OCI-LY7 (cell line): ENCODE measurements at regions not wholly inside any gene's neighbourhood (a gene's known extent, or its start where the extent isn't known, plus 50 kb on each side); places are given as distances from the start of the nearest gene placed in this dataset.

ENCODE experiments used
- BruUV-seq: library from RNA; stranded (reverse); fragments of 400-500 nt; replicated peaks from 2 replicates; lab custom pipeline; 2021; lab: Mats Ljungman, UMichigan
- CTCF ChIA-PET: fragments of 300-600 bp; sonication (Branson Sonifier 250); formaldehyde crosslinking; loops from one replicate; lab custom pipeline; 2022; ENCODE audit warnings: antibody characterized with exemption; ENCODE audit not compliant: unreplicated experiment; lab: Charles Lee
- POLR2A ChIA-PET: fragments of 300-600 bp; sonication (Branson Sonifier 250); formaldehyde crosslinking; loops from one replicate; lab custom pipeline; 2022; ENCODE audit warnings: antibody characterized with exemption; lab: Charles Lee
- DNase-seq: peaks from one replicate; pipeline ENCODE4 v3.0.0-alpha.2; 2015; ENCODE audit warnings: low spot score
- H2AFZ ChIP-seq: fragments of 200-600 bp; sonication (generic), shearing (Covaris generic); 2 replicates; pipeline ENCODE4 v1.6.1; 2014; ENCODE audit warnings: mild to moderate bottlenecking, antibody characterized with exemption, low read length, moderate library complexity
- H3K27ac ChIP-seq: fragments of 200-600 bp; sonication (generic); 2 replicates; pipeline ENCODE4 v1.5.1; 2014; ENCODE audit warnings: mixed run types, low read depth, mild to moderate bottlenecking, moderate library complexity, low read length, inconsistent platforms; ENCODE audit not compliant: poor library complexity, severe bottlenecking
- H3K36me3 ChIP-seq: fragments of 200-600 bp; sonication (generic); 2 replicates; pipeline ENCODE4 v1.6.1; 2014; ENCODE audit warnings: mild to moderate bottlenecking, antibody characterized with exemption, low read length, moderate library complexity, mixed read lengths; ENCODE audit not compliant: insufficient read depth
- H3K4me1 ChIP-seq: fragments of 200-600 bp; sonication (generic); 2 replicates; pipeline ENCODE4 v1.5.1; 2014; ENCODE audit warnings: mild to moderate bottlenecking, low read length; ENCODE audit not compliant: insufficient read depth, poor library complexity, severe bottlenecking
- H3K4me2 ChIP-seq: fragments of 200-600 bp; sonication (generic); 2 replicates; pipeline ENCODE4 v1.6.1; 2014; ENCODE audit warnings: mild to moderate bottlenecking, low read length
- H3K4me3 ChIP-seq: fragments of 200-600 bp; sonication (generic); 2 replicates; pipeline ENCODE4 v1.5.1; 2014; ENCODE audit warnings: mild to moderate bottlenecking, low read depth, low read length; ENCODE audit not compliant: poor library complexity, severe bottlenecking
- H3K79me2 ChIP-seq: fragments of 200-600 bp; sonication (generic); 2 replicates; pipeline ENCODE4 v1.6.1; 2016; ENCODE audit warnings: low read depth, mild to moderate bottlenecking, low read length, moderate library complexity, mixed read lengths; ENCODE audit not compliant: insufficient read depth
- H3K9me2 ChIP-seq: fragments of 200-600 bp; sonication (generic); 2 replicates; pipeline ENCODE4 v1.6.1; 2016; ENCODE audit warnings: mild to moderate bottlenecking, low read length, mixed read lengths; ENCODE audit not compliant: insufficient read depth
- H3K9me3 ChIP-seq: fragments of 200-600 bp; sonication (generic); 2 replicates; pipeline ENCODE4 v1.6.1; 2014; ENCODE audit warnings: mild to moderate bottlenecking, mixed run types, low read length, mixed read lengths
- H4K20me1 ChIP-seq: fragments of 200-600 bp; sonication (generic); 2 replicates; pipeline ENCODE4 v1.6.1; 2014; ENCODE audit warnings: mild to moderate bottlenecking, antibody characterized with exemption, low read length, moderate library complexity, mixed read lengths; ENCODE audit not compliant: insufficient read depth
- CTCF ChIP-seq: fragments of 200-600 bp; sonication (generic); conservative IDR thresholded peaks from 2 replicates; pipeline ENCODE4 v1.5.1; 2014; ENCODE audit warnings: mild to moderate bottlenecking, antibody characterized with exemption, low read length, moderate library complexity, mixed read lengths
- EZH2phosphoT487 ChIP-seq: fragments of 200-600 bp; sonication (generic); IDR thresholded peaks from 2 replicates; pipeline ENCODE4 v1.6.1; 2018; ENCODE audit warnings: low read depth, borderline replicate concordance, mild to moderate bottlenecking, mixed run types, antibody characterized with exemption, low read length, moderate library complexity, mixed read lengths
- intact Hi-C: fragments of 100-400 bp; cut with micrococcal nuclease; formaldehyde crosslinking; loops from one replicate; pipeline ENCODE4 v1.10.0; 2022; ENCODE audit not compliant: unreplicated experiment

- intact Hi-C loops: no loop called here
- Histone ChIP-seq H3K36me3 (no peaks in the 10 kb centered on the region), H3K9me3 (no peaks in the 10 kb centered on the region), H2AFZ (no peak overlapping the region), H3K4me3 (no peak overlapping the region), H4K20me1 (no peaks in the 10 kb centered on the region), H3K4me1 (no peaks in the 10 kb centered on the region), H3K4me2 (no peak overlapping the region), H3K27ac (no peak overlapping the region), H3K79me2 (no peaks in the 10 kb centered on the region), H3K9me2 (no peaks in the 10 kb centered on the region)
- no peak for DNase-seq
- BruUV-seq: no TSS peak
- TF ChIP-seq EZH2phosphoT487: no peak
- no peak for TF ChIP-seq CTCF
- ChIA-PET CTCF (no interaction called here), POLR2A (no interaction called here)
Observed at GRCh38 chr12:130088504-130088903, 73.8 kb upstream of the FZD10 start.

GRCh38 chr12:130090542-130090941 lies 71.7 kb upstream of the FZD10 start:
- H3K27ac ChIP-seq: no peak overlapping the region
- no peaks in the 10 kb centered on the region for H3K79me2 ChIP-seq
- no TSS peak for BruUV-seq
- H3K9me3 ChIP-seq: no peaks in the 10 kb centered on the region
- no peak overlapping the region for H2AFZ ChIP-seq
- intact Hi-C loops: no loop called here
- no peak for TF ChIP-seq CTCF
- TF ChIP-seq EZH2phosphoT487: no peak
- DNase-seq: no peak
- H3K4me3 ChIP-seq: no peak overlapping the region
- ChIA-PET CTCF (no interaction called here), POLR2A (interaction anchor here (0.6 kb wide), 1 partner anchor 860 kb away, joined by 3 read pairs; no protein-coding TSS in a partner anchor)
- no peak overlapping the region for H3K4me2 ChIP-seq
- no peaks in the 10 kb centered on the region for H4K20me1 ChIP-seq
- no peaks in the 10 kb centered on the region for H3K9me2 ChIP-seq
- no peaks in the 10 kb centered on the region for H3K36me3 ChIP-seq
- no peaks in the 10 kb centered on the region for H3K4me1 ChIP-seq

GRCh38 chr12:130093380-130093779 lies 68.9 kb upstream of the FZD10 start:
- H3K79me2 ChIP-seq: no peaks in the 10 kb centered on the region
- H3K9me2 ChIP-seq: no peaks in the 10 kb centered on the region
- TF ChIP-seq CTCF (no peak), EZH2phosphoT487 (no peak)
- no peak overlapping the region for H3K27ac ChIP-seq
- H3K4me1 ChIP-seq: no peaks in the 10 kb centered on the region
- ChIA-PET CTCF (no interaction called here), POLR2A (no interaction called here)
- H3K36me3 ChIP-seq: no peaks in the 10 kb centered on the region
- no peak for DNase-seq
- BruUV-seq: no TSS peak
- no peak overlapping the region for H2AFZ ChIP-seq
- H3K9me3 ChIP-seq: no peaks in the 10 kb centered on the region
- no peak overlapping the region for H3K4me3 ChIP-seq
- no peak overlapping the region for H3K4me2 ChIP-seq
- H4K20me1 ChIP-seq: no peaks in the 10 kb centered on the region
- intact Hi-C loops: no loop called here
